Right lobe of liver (tissue), 4 donors: ENCODE measurements at regions not wholly inside any gene's neighbourhood (a gene's known extent, or its start where the extent isn't known, plus 50 kb on each side); places are given as distances from the start of the nearest gene placed in this dataset.

Experiments
- CTCF ChIP-seq, 4 donors: fragments of 200-600 bp in 3 of 4; fragments of 450-650 bp in 1 of 4; IDR thresholded peaks; one replicate each; pipeline versions ENCODE4 v1.5.1 to v1.8.0; 2016 to 2022; ENCODE audit warnings: antibody characterized with exemption in 4 of 4, mild to moderate bottlenecking in 2 of 4
- POLR2A ChIP-seq: fragments of 450-650 bp; IDR thresholded peaks from one replicate; pipeline ENCODE4 v1.6.1; 2017; ENCODE audit warnings: antibody characterized with exemption, mild to moderate bottlenecking
- donor health status: DM: no; HTN: no; CAD: no.
- donor health status: DM: no; HTN: no; CAD: no.
- donor health status: DM: no; HTN: yes; CAD: no.

GRCh38 chr18:64674694-64675093 lies 525.8 kb upstream of the LINC00305 start:
- TF ChIP-seq POLR2A: no peak
- no peak for TF ChIP-seq CTCF (IDR thresholded peaks at IDR 0.05)
